ENCODE measurements at regions not wholly inside any gene's neighbourhood (a gene's known extent, or its start where the extent isn't known, plus 50 kb on each side); places are given as distances from the start of the nearest gene placed in this dataset.

- TF ChIP-seq RORB (CRISPR knock-in tag; IDR thresholded peaks at IDR 0.05) (no peak), ZNF396 (CRISPR knock-in tag; IDR thresholded peaks at IDR 0.05; ENCODE audit: borderline replicate concordance) (no peak), ZNF532 (CRISPR knock-in tag; IDR thresholded peaks at IDR 0.05; ENCODE audit: borderline replicate concordance) (no peak), ZNF219 (CRISPR knock-in tag; IDR thresholded peaks at IDR 0.05; ENCODE audit: borderline replicate concordance) (no peak)
Observed at GRCh38 chr6:169937389-169938261, 186.2 kb downstream of the ERMARD start (continued).

- ATAC-seq (no peak), DNase-seq (ENCODE audit: low spot score) (no peak)
- peaks cover 32% of the 10 kb centered on the region for H3K4me1 Mint-ChIP-seq
- H3K4me3 Mint-ChIP-seq, result no peak overlapping the region
- no peak overlapping the region for H3K27ac Mint-ChIP-seq
- TF ChIP-seq ZNF138 (CRISPR knock-in tag; conservative IDR thresholded peaks at IDR 0.05) (no peak), E2F5 (CRISPR knock-in tag; IDR thresholded peaks at IDR 0.05) (no peak), NFYB (CRISPR knock-in tag; conservative IDR thresholded peaks at IDR 0.05; ENCODE audit: low read depth) (no peak), MYBL2 (CRISPR knock-in tag; IDR thresholded peaks at IDR 0.05) (no peak), CBFB (CRISPR knock-in tag; IDR thresholded peaks at IDR 0.05; ENCODE audit: low read depth) (no peak), ZNF317 (CRISPR knock-in tag; IDR thresholded peaks at IDR 0.05; ENCODE audit: borderline replicate concordance, low read depth) (no peak), SMAD3 (CRISPR knock-in tag; IDR thresholded peaks at IDR 0.05; ENCODE audit: borderline replicate concordance) (no peak), CDX4 (CRISPR knock-in tag; IDR thresholded peaks at IDR 0.05; ENCODE audit: borderline replicate concordance) (no peak), GTF2I (CRISPR knock-in tag; conservative IDR thresholded peaks at IDR 0.05) (no peak)
- POLR2A ChIA-PET, result no interaction called here
- no peaks in the 10 kb centered on the region for H3K36me3 Mint-ChIP-seq
- peaks cover 68% of the 10 kb centered on the region for H3K27me3 Mint-ChIP-seq (ENCODE audit: low read depth)
- CTCF ChIA-PET, result interaction anchor here (1.1 kb wide), 1 partner anchor 147 kb away, joined by 3 read pairs; no protein-coding TSS in a partner anchor
- H3K9me3 Mint-ChIP-seq, result no peaks in the 10 kb centered on the region
Observed at GRCh38 chr6:169936355-169936975, 185.0 kb downstream of the ERMARD start.

- no peak for ATAC-seq
- POLR2A ChIA-PET, result no interaction called here
- Mint-ChIP-seq H3K9me3 (no peaks in the 10 kb centered on the region), H3K4me1 (peaks cover 37% of the 10 kb centered on the region), H3K4me3 (no peak overlapping the region), H3K27ac (no peak overlapping the region), H3K27me3 (ENCODE audit: low read depth) (peaks cover 64% of the 10 kb centered on the region), H3K36me3 (no peaks in the 10 kb centered on the region)
- CTCF ChIA-PET, result interaction anchor here (1.0 to 1.1 kb wide), 2 partner anchors 146 to 581 kb away, joined by 3 to 4 read pairs; no protein-coding TSS in a partner anchor
- no peak for DNase-seq (ENCODE audit: low spot score)
- no peak for TF ChIP-seq TCF7 (CRISPR knock-in tag; IDR thresholded peaks at IDR 0.05; ENCODE audit: low read depth)
- TF ChIP-seq ZSCAN18 (CRISPR knock-in tag; IDR thresholded peaks at IDR 0.05), result no peak
- TF ChIP-seq HMGA2 (CRISPR knock-in tag; IDR thresholded peaks at IDR 0.05), result no peak
- no peak for TF ChIP-seq CDX4 (CRISPR knock-in tag; IDR thresholded peaks at IDR 0.05; ENCODE audit: borderline replicate concordance)
- no peak for TF ChIP-seq NR2C2 (CRISPR knock-in tag; IDR thresholded peaks at IDR 0.05)
- TF ChIP-seq MLX (CRISPR knock-in tag; IDR thresholded peaks at IDR 0.05), result no peak
- no peak for TF ChIP-seq EMX1 (CRISPR knock-in tag; IDR thresholded peaks at IDR 0.05)
- TF ChIP-seq IRF2 (CRISPR knock-in tag; IDR thresholded peaks at IDR 0.05; ENCODE audit: borderline replicate concordance, low read depth), result no peak
- no peak for TF ChIP-seq ZBTB43 (CRISPR knock-in tag; IDR thresholded peaks at IDR 0.05)
Observed at GRCh38 chr6:169935861-169936260, 184.4 kb downstream of the ERMARD start.

Measured in WTC11 (cell line).